Trophoblast cell (in vitro differentiated cells and primary cell): ENCODE measurements at regions not wholly inside any gene's neighbourhood (a gene's known extent, or its start where the extent isn't known, plus 50 kb on each side); places are given as distances from the start of the nearest gene placed in this dataset.

Source experiments
- DNase-seq, 2 donors: peaks; one replicate each; pipeline ENCODE4 v3.0.0-alpha.2; 2016
- H2AFZ ChIP-seq: 2 replicates; pipeline ENCODE4 v1.6.1; 2013; ENCODE audit warnings: low read length, moderate library complexity, mild to moderate bottlenecking; ENCODE audit not compliant: insufficient read depth, poor library complexity
- H2AK5ac ChIP-seq: 2 replicates; pipeline ENCODE4 v1.6.1; 2013; ENCODE audit warnings: mild to moderate bottlenecking, low read length
- H2BK120ac ChIP-seq: 2 replicates; pipeline ENCODE4 v1.6.1; 2013; ENCODE audit warnings: low read length, mild to moderate bottlenecking, moderate library complexity; ENCODE audit not compliant: insufficient read depth, poor library complexity
- H2BK12ac ChIP-seq: 2 replicates; pipeline ENCODE4 v1.6.1; 2013; ENCODE audit warnings: mild to moderate bottlenecking, low read length, moderate library complexity
- H2BK5ac ChIP-seq: 2 replicates; pipeline ENCODE4 v1.6.1; 2013; ENCODE audit warnings: low read length, low read depth, moderate library complexity, mild to moderate bottlenecking; ENCODE audit not compliant: poor library complexity
- H3K14ac ChIP-seq: 2 replicates; pipeline ENCODE4 v1.6.1; 2013; ENCODE audit warnings: mild to moderate bottlenecking, low read length
- H3K18ac ChIP-seq: 2 replicates; pipeline ENCODE4 v1.6.1; 2013; ENCODE audit warnings: mild to moderate bottlenecking, low read length
- H3K23ac ChIP-seq: 2 replicates; pipeline ENCODE4 v1.6.1; 2013; ENCODE audit warnings: low read length
- H3K27ac ChIP-seq: 2 replicates; pipeline ENCODE4 v1.5.1; 2013; ENCODE audit warnings: low read depth, mild to moderate bottlenecking, inconsistent platforms, low read length, moderate library complexity
- H3K27me3 ChIP-seq: 2 replicates; pipeline ENCODE4 v1.6.1; 2013; ENCODE audit warnings: inconsistent platforms, mild to moderate bottlenecking, low read length, moderate library complexity; ENCODE audit not compliant: insufficient read depth
- H3K36me3 ChIP-seq, 2 experiments: 1 replicate in 1 of 2; 2 replicates in 1 of 2; pipeline ENCODE4 v1.6.1; 2013; ENCODE audit warnings: low read length in 2 of 2, mild to moderate bottlenecking in 2 of 2, moderate library complexity in 1 of 2; ENCODE audit not compliant: insufficient read depth in 2 of 2, control insufficient read depth in 1 of 2
- H3K4ac ChIP-seq: 2 replicates; pipeline ENCODE4 v1.6.1; 2013; ENCODE audit warnings: low read depth, mild to moderate bottlenecking, low read length, moderate library complexity
- H3K4me1 ChIP-seq, 2 experiments: 1 replicate in 1 of 2; 2 replicates in 1 of 2; pipeline ENCODE4 v1.6.1; 2013; ENCODE audit warnings: low read length in 2 of 2, mild to moderate bottlenecking in 2 of 2, moderate library complexity in 1 of 2; ENCODE audit not compliant: insufficient read depth in 2 of 2, control insufficient read depth in 1 of 2
- H3K4me2 ChIP-seq: 2 replicates; pipeline ENCODE4 v1.6.1; 2013; ENCODE audit warnings: inconsistent platforms, mild to moderate bottlenecking, low read length, moderate library complexity
- H3K4me3 ChIP-seq: 2 replicates; pipeline ENCODE4 v1.5.1; 2013; ENCODE audit warnings: mild to moderate bottlenecking, low read depth, low read length, inconsistent platforms
- H3K79me1 ChIP-seq: one replicate; pipeline ENCODE4 v1.6.1; 2013; ENCODE audit warnings: low read length
- H3K79me2 ChIP-seq: 2 replicates; pipeline ENCODE4 v1.6.1; 2013; ENCODE audit warnings: low read length, mild to moderate bottlenecking; ENCODE audit not compliant: control insufficient read depth, insufficient read depth, poor library complexity
- H3K9ac ChIP-seq: 2 replicates; pipeline ENCODE4 v1.6.1; 2013; ENCODE audit warnings: mild to moderate bottlenecking, low read length
- H3K9me3 ChIP-seq: 2 replicates; pipeline ENCODE4 v1.6.1; 2013; ENCODE audit warnings: low read depth, mild to moderate bottlenecking, control low read depth, inconsistent platforms, low read length; ENCODE audit not compliant: insufficient read depth
- H4K12ac ChIP-seq: 2 replicates; pipeline ENCODE4 v1.6.1; 2013; ENCODE audit warnings: low read depth, mild to moderate bottlenecking, low read length, moderate library complexity
- H4K8ac ChIP-seq: 2 replicates; pipeline ENCODE4 v1.6.1; 2013; ENCODE audit warnings: low read depth, mild to moderate bottlenecking, low read length, moderate library complexity
- H4K91ac ChIP-seq: one replicate; pipeline ENCODE4 v1.6.1; 2013; ENCODE audit warnings: low read depth, mild to moderate bottlenecking, low read length, moderate library complexity
- WGBS: extraction: QIAGEN DNeasy Blood & Tissue Kit; methylation state at CpG from one replicate; pipeline ENCODE4 v1.1.7; 2013; ENCODE audit warnings: missing lambda C conversion rate; ENCODE audit not compliant: insufficient read length, insufficient coverage; ENCODE audit errors: extremely low coverage; 5-methylcytosine and 5-hydroxymethylcytosine counted together

GRCh38 chr2:238963161-238963970, 115.5 kb downstream of the TWIST2 start:
- no peak overlapping the region for H3K4me2 ChIP-seq
- H3K4me3 ChIP-seq: no peak overlapping the region
- H2AK5ac ChIP-seq: no peak overlapping the region
- no peak overlapping the region for H3K9ac ChIP-seq
- no CpG with 5 or more reads among the region's 15 CpGs for WGBS
- H3K9me3 ChIP-seq: no peaks in the 10 kb centered on the region
- no peaks in the 10 kb centered on the region for H3K36me3 ChIP-seq
- H3K79me2 ChIP-seq: no peaks in the 10 kb centered on the region
- no peak overlapping the region for H3K4ac ChIP-seq
- H2AFZ ChIP-seq: no peak overlapping the region
- H4K12ac ChIP-seq: no peak overlapping the region
- no peaks in the 10 kb centered on the region for H3K79me1 ChIP-seq
- H2BK5ac ChIP-seq: no peak overlapping the region
- no peaks in the 10 kb centered on the region for H3K27me3 ChIP-seq
- DNase-seq: peak; percentile 21 to 45
- H4K91ac ChIP-seq: no peak overlapping the region
- H3K14ac ChIP-seq: no peak overlapping the region
- H2BK120ac ChIP-seq: no peak overlapping the region
- no peak overlapping the region for H2BK12ac ChIP-seq
- H3K23ac ChIP-seq: no peak overlapping the region
- no peak overlapping the region for H3K18ac ChIP-seq
- peaks cover 3 to 4% of the 10 kb centered on the region in 2 experiments for H3K4me1 ChIP-seq
- no peak overlapping the region for H3K27ac ChIP-seq
- no peak overlapping the region for H4K8ac ChIP-seq

- Histone ChIP-seq H3K23ac (no peak overlapping the region), H2AK5ac (no peak overlapping the region)
- WGBS: no CpG with 5 or more reads among the region's 2 CpGs
These were observed 116.1 kb downstream of the TWIST2 start for GRCh38 chr2:238963971-238964328.

GRCh38 chr2:238964544-238965067, 116.7 kb downstream of the TWIST2 start:
- H3K27ac ChIP-seq: no peak overlapping the region
- H3K4me1 ChIP-seq: peaks cover 3 to 4% of the 10 kb centered on the region in 2 experiments
- no peaks in the 10 kb centered on the region for H3K36me3 ChIP-seq
- H3K18ac ChIP-seq: no peak overlapping the region
- H3K9ac ChIP-seq: no peak overlapping the region
- no peak overlapping the region for H2BK5ac ChIP-seq
- no peak overlapping the region for H4K91ac ChIP-seq
- no peak overlapping the region for H2AFZ ChIP-seq
- no peak overlapping the region for H3K4me2 ChIP-seq
- no peaks in the 10 kb centered on the region for H3K9me3 ChIP-seq
- no peaks in the 10 kb centered on the region for H3K79me1 ChIP-seq
- H3K4ac ChIP-seq: no peak overlapping the region
- DNase-seq: no peak
- no peaks in the 10 kb centered on the region for H3K79me2 ChIP-seq
- H3K23ac ChIP-seq: no peak overlapping the region
- no peaks in the 10 kb centered on the region for H3K27me3 ChIP-seq
- no peak overlapping the region for H3K4me3 ChIP-seq
- H2BK12ac ChIP-seq: no peak overlapping the region
- WGBS: no CpG with 5 or more reads among the region's 12 CpGs
- H4K12ac ChIP-seq: no peak overlapping the region
- no peak overlapping the region for H3K14ac ChIP-seq
- no peak overlapping the region for H2BK120ac ChIP-seq
- H2AK5ac ChIP-seq: no peak overlapping the region
- no peak overlapping the region for H4K8ac ChIP-seq

More at GRCh38 chr2:238963971-238964328, 116.1 kb downstream of the TWIST2 start:
- peaks cover 3 to 4% of the 10 kb centered on the region in 2 experiments for H3K4me1 ChIP-seq
- H3K4ac ChIP-seq: no peak overlapping the region
- H4K12ac ChIP-seq: no peak overlapping the region
- H2BK12ac ChIP-seq: no peak overlapping the region
- no peak overlapping the region for H4K8ac ChIP-seq
- no peak overlapping the region for H2BK5ac ChIP-seq
- no peak overlapping the region for H3K9ac ChIP-seq
- no peaks in the 10 kb centered on the region for H3K27me3 ChIP-seq
- no peak for DNase-seq
- no peak overlapping the region for H2BK120ac ChIP-seq
- no peak overlapping the region for H4K91ac ChIP-seq
- no peak overlapping the region for H3K4me3 ChIP-seq
- no peaks in the 10 kb centered on the region for H3K79me2 ChIP-seq
- no peak overlapping the region for H2AFZ ChIP-seq
- no peak overlapping the region for H3K4me2 ChIP-seq
- H3K18ac ChIP-seq: no peak overlapping the region
- no peaks in the 10 kb centered on the region for H3K36me3 ChIP-seq
- H3K79me1 ChIP-seq: no peaks in the 10 kb centered on the region
- no peak overlapping the region for H3K14ac ChIP-seq
- no peak overlapping the region for H3K27ac ChIP-seq
- no peaks in the 10 kb centered on the region for H3K9me3 ChIP-seq

- DNase-seq: no peak
- no peaks in the 10 kb centered on the region for H3K79me2 ChIP-seq
- no peaks in the 10 kb centered on the region for H3K79me1 ChIP-seq
- no peak overlapping the region for H2BK5ac ChIP-seq
- 100% methylated on average over 1 of the region's 18 CpGs for WGBS
- H3K4me3 ChIP-seq: no peak overlapping the region
- no peak overlapping the region for H2AK5ac ChIP-seq
- H2BK120ac ChIP-seq: no peak overlapping the region
- no peak overlapping the region for H3K23ac ChIP-seq
- no peak overlapping the region for H2AFZ ChIP-seq
- no peak overlapping the region for H3K14ac ChIP-seq
- no peak overlapping the region for H3K4ac ChIP-seq
- no peak overlapping the region for H3K18ac ChIP-seq
- no peaks in the 10 kb centered on the region for H3K9me3 ChIP-seq
- H3K27me3 ChIP-seq: no peaks in the 10 kb centered on the region
- no peak overlapping the region for H3K9ac ChIP-seq
- no peak overlapping the region for H4K8ac ChIP-seq
- H4K91ac ChIP-seq: no peak overlapping the region
- no peak overlapping the region for H3K27ac ChIP-seq
- no peak overlapping the region for H4K12ac ChIP-seq
- no peak overlapping the region for H2BK12ac ChIP-seq
- H3K4me2 ChIP-seq: no peak overlapping the region
- H3K36me3 ChIP-seq: no peaks in the 10 kb centered on the region
- H3K4me1 ChIP-seq: peaks cover 3 to 4% of the 10 kb centered on the region in 2 experiments
These were observed 117.6 kb downstream of the TWIST2 start for GRCh38 chr2:238965371-238966071.
